Subcutaneous abdominal adipose tissue (tissue), 5 donors: ENCODE measurements at regions not wholly inside any gene's neighbourhood (a gene's known extent, or its start where the extent isn't known, plus 50 kb on each side); places are given as distances from the start of the nearest gene placed in this dataset.

Experiments
- H3K27ac ChIP-seq: one replicate; pipeline ENCODE4 v1.7.0; 2013; ENCODE audit warnings: low read depth, mild to moderate bottlenecking, inconsistent platforms, low read length, moderate library complexity
- H3K27me3 ChIP-seq, 5 donors: one replicate each; pipeline ENCODE4 v1.7.0; 2013; ENCODE audit warnings: low read length in 5 of 5, inconsistent platforms in 1 of 5; ENCODE audit not compliant: control insufficient read depth in 5 of 5, insufficient read depth in 4 of 5
- H3K36me3 ChIP-seq, 5 donors: one replicate each; pipeline ENCODE4 v1.7.0; 2013; ENCODE audit warnings: low read length in 5 of 5; ENCODE audit not compliant: control insufficient read depth in 5 of 5, insufficient read depth in 5 of 5
- H3K4me1 ChIP-seq, 5 donors: one replicate each; pipeline ENCODE4 v1.7.0; 2013; ENCODE audit warnings: low read length in 5 of 5, mild to moderate bottlenecking in 3 of 5, moderate library complexity in 1 of 5; ENCODE audit not compliant: control insufficient read depth in 5 of 5, insufficient read depth in 5 of 5
- H3K4me3 ChIP-seq, 5 donors: one replicate each; pipeline ENCODE4 v1.7.0; 2013; ENCODE audit warnings: low read length in 5 of 5, low read depth in 1 of 5
- H3K9ac ChIP-seq, 5 donors: one replicate each; pipeline ENCODE4 v1.7.0; 2013; ENCODE audit warnings: low read length in 5 of 5, mild to moderate bottlenecking in 4 of 5, moderate library complexity in 3 of 5
- H3K9me3 ChIP-seq, 5 donors: one replicate each; pipeline ENCODE4 v1.7.0; 2013; ENCODE audit warnings: low read length in 5 of 5; ENCODE audit not compliant: control insufficient read depth in 5 of 5
- donor health status: healthy.
- donor health status: healthy.
- donor health status: healthy.
- donor health status: healthy.
- donor health status: healthy.

DNA sequence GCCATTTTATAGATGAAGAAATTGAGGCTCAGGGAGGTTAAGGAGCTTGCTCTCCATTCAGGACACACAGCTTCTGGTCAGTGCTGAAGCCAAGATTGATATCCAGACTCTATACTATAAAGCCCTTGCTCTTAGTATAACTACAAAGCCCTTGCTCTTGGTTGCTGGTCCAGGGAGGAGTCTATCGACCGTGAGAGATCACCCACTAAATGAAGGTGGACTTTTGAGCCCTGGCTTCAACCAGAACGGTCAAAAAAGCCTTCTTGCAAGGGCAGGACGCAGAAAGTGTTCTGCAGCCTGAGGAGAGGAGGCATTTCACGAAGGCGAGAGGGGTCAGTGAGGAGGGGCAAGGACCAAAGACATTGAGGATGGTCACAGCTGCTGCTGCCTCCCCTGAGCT lies 176.3 kb downstream of the CYP26A1 start:
- peaks cover 0 to 4% (median 3%) of the 10 kb centered on the region in 5 donors for H3K27me3 ChIP-seq
- H3K9ac ChIP-seq: no peak overlapping the region
- H3K9me3 ChIP-seq: no peaks in the 10 kb centered on the region
- H3K4me1 ChIP-seq: no peaks in the 10 kb centered on the region
- H3K4me3 ChIP-seq: no peak overlapping the region
- no peak overlapping the region for H3K27ac ChIP-seq
- H3K36me3 ChIP-seq: no peaks in the 10 kb centered on the region

DNA sequence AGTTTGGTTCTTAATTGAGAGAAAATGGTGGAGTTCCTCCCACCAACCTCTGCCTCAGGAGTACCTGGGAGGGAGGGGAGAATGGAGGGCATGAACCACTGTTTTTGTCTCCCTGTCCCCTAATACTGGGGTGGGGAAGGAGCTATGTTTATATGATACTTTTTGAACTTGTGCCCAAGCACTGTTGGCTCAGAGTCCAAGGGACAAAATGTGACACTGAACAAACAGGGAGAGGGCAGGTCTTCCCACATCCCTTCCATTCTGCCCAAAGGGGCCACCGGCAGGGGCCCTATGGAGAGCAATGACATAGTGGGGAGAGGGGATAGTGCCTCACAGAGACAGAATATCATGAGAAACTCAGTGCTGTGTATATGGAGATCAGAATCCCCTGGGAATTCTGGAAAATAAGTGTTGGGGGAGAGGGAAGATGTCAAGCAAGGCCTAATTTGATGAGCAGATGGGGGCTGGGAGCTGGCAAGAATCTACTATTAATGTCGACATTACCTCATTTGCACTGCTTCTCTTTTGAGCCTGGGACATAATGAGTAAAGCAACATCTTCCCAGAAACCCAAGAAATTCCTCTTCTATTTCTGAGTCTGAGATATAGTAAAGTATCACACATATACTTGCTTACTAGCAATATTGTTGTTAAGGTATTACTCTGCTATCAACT lies 180.6 kb downstream of the CYP26A1 start:
- H3K9me3 ChIP-seq: no peaks in the 10 kb centered on the region
- no peak overlapping the region for H3K9ac ChIP-seq

DNA sequence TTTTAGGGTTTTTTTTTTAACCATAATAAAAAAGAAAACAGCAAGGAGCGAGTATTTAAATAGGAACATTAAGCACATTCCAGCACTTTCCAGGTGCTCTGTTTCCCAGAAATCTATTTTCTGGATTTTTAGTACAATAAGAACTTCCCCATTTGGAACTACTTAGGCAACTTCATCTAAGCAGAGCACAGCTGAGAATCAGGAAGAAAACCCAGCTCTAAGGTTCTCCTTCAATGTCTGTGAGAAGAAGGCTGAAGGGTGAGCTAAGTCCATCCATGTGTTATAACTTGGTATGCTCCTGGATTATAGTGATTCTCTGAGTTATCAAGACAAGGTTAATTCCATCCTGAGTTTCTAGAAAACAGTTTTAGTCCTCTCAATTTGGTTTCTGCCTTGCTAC lies 181.9 kb downstream of the CYP26A1 start:
- Histone ChIP-seq H3K4me1 (no peaks in the 10 kb centered on the region), H3K4me3 (no peak overlapping the region), H3K27me3 (no peaks in the 10 kb centered on the region), H3K9ac (no peak overlapping the region), H3K36me3 (no peaks in the 10 kb centered on the region), H3K9me3 (no peaks in the 10 kb centered on the region), H3K27ac (no peak overlapping the region)

More for the DNA sequence above, 180.6 kb downstream of the CYP26A1 start:
- no peak overlapping the region for H3K4me3 ChIP-seq
- no peaks in the 10 kb centered on the region for H3K4me1 ChIP-seq
- H3K27ac ChIP-seq: no peak overlapping the region
- no peaks in the 10 kb centered on the region for H3K36me3 ChIP-seq
- peaks cover 0 to 3% (median 0%) of the 10 kb centered on the region in 5 donors for H3K27me3 ChIP-seq
